Suprapubic skin (tissue), 3 donors: ENCODE measurements at regions not wholly inside any gene's neighbourhood (a gene's known extent, or its start where the extent isn't known, plus 50 kb on each side); places are given as distances from the start of the nearest gene placed in this dataset.

Experiments used
- CTCF ChIP-seq, 2 donors: fragments of 200-600 bp in 1 of 2; fragments of 450-650 bp in 1 of 2; sonication (generic) in 1 of 2; IDR thresholded peaks; one replicate each; pipeline ENCODE4 v1.5.1; 2016 to 2019; ENCODE audit warnings: antibody characterized with exemption in 2 of 2, mild to moderate bottlenecking in 1 of 2, moderate library complexity in 1 of 2
- POLR2AphosphoS5 ChIP-seq, 3 donors: sonication (generic); formaldehyde crosslinking; IDR thresholded peaks; one replicate each; pipeline ENCODE4 v1.6.1; 2017; ENCODE audit warnings: antibody characterized with exemption in 3 of 3

- TF ChIP-seq POLR2AphosphoS5 (IDR thresholded peaks at IDR 0.05) = no peak
- no peak for TF ChIP-seq CTCF (IDR thresholded peaks at IDR 0.05)
Observed at GRCh38 chr21:23977971-23978370, 1629.3 kb downstream of the MRPL39 start.
